Stimulated activated CD4-positive, alpha-beta T cell treated with anti-CD3 and anti-CD28 coated beads, Interleukin-4, amount 100 ng/mL, for 4 hours (primary cell): ENCODE measurements at regions not wholly inside any gene's neighbourhood (a gene's known extent, or its start where the extent isn't known, plus 50 kb on each side); places are given as distances from the start of the nearest gene placed in this dataset.
"Not testable (repeated sequence)": the region's sequence is repeated elsewhere in the genome, so short reads cannot be mapped to it uniquely, and the experiment has no call there.

Source experiments
- DNase-seq, 2 experiments: peaks; one replicate each; pipeline ENCODE4 v3.0.0-alpha.2; 2020

GRCh38 chr10:89952751-89953150, 251.4 kb downstream of the KIF20B start:
- no peak for DNase-seq

GRCh38 chr10:89954061-89954460, 252.7 kb downstream of the KIF20B start:
- no peak for DNase-seq

DNA sequence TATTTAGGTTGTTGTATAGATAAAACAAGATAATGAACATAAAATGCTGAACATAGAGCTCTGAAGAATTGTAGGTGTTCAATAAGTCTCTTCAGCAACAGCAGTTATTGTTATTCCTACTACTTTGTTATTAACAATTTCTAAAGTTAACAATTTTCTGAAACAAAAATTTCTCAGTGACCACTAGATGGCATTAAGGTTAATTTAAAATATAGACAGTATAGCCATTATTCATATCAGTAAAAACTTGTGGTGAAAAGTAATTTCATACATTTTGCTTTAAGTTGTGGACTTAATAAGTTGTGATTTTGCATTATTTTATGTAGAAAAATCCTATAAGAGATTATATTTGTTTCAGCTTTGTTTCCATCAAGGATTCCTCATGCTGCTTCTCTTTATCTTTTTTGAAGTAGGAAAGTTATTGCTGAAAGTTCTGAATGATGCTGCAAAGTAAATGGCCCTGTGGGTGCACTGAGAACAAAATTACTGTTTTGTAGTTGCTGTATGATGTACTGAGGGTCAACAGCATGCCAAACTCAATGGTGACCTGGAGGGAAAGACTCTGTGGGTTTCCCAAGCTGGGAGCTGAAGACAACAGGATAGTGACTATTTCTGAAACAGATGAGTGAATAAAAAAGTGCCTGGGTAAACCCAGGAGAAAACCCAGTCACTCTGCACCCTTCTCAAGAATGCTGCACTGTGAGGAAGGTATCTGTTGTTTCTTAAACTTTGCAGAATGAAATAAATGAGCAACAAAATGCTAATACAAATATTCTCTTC, 253.6 kb downstream of the KIF20B start:
- DNase-seq = no peak

- no peak for DNase-seq
Observed at GRCh38 chr10:89959433-89960110, 258.2 kb downstream of the KIF20B start.

GRCh38 chr10:89963451-89964102, 262.2 kb downstream of the KIF20B start:
- DNase-seq = no peak

DNA sequence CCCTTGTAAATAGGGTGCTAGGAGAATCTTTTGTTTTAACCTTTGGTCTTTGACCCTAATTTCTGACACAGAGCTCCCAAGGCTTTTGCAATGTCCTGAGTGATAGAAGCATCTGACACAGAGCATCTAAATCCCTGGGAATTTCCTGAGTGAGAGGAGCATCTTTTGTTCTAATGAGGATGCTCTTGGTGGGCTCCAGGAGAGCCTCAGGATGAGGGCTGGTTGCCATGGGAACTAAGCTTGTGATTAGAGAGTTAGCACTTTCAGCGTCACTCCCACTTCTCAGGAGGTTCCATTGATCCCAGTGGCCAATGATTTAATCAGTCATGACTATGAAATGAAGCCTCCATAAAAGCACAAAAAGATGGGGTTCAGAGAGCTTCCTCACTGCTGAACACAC, 264.8 kb downstream of the KIF20B start:
- no peak for DNase-seq

- no peak for DNase-seq
Observed at GRCh38 chr10:89973326-89973725, 271.9 kb downstream of the KIF20B start.

DNA sequence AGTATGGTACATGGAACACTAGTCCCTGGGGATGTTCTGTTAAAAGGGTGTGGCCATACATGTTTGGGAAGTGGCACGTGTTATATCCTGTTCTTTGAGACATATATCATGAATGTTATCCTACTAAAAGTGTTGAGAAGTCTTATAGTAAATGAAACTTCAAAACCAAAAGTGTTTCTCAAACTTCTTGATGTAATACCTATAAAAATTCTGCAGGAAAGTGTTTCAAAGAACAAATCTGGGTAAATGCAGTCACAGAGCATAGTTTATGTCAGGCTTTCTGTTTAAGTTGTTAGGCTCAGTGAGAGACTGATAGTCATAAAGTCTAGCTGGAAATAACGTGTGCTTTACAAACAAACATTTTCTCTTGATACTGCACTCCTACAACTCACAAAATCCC, 273.7 kb downstream of the KIF20B start:
- DNase-seq = no peak

- DNase-seq = no peak
Observed at GRCh38 chr10:89975771-89976170, 274.4 kb downstream of the KIF20B start.

- no peak for DNase-seq
Observed at GRCh38 chr10:89978081-89978480, 276.7 kb downstream of the KIF20B start.

- DNase-seq = no peak
Observed at GRCh38 chr10:89979726-89980125, 278.3 kb downstream of the KIF20B start.

- no peak for DNase-seq
Observed at GRCh38 chr10:89980166-89980565, 278.8 kb downstream of the KIF20B start.

- DNase-seq = no peak
Observed at GRCh38 chr10:89981891-89982290, 280.5 kb downstream of the KIF20B start.

GRCh38 chr10:89985446-89985845, 284.1 kb downstream of the KIF20B start:
- DNase-seq = no peak

- not testable (repeated sequence) for DNase-seq
Observed at GRCh38 chr10:89988361-89988760, 287.0 kb downstream of the KIF20B start.

DNA sequence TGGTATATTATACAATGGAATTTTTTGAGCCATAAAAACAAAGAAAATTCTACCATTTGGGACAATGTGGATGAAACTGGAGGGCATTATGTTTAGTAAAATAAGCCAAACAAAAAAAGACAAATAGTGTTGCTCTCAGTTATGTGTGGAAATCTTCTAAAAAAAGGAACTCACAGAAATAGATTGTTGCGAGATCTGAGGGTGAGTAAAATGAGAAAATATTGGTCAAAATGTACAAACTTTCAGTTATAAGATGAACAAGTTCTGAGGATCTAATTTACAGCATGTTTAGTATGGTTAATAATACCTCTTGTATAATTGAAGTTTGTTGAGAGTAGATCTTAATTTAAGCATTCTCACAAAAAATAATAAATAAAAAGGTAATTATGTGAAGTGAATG, 291.2 kb downstream of the KIF20B start:
- no peak for DNase-seq

DNA sequence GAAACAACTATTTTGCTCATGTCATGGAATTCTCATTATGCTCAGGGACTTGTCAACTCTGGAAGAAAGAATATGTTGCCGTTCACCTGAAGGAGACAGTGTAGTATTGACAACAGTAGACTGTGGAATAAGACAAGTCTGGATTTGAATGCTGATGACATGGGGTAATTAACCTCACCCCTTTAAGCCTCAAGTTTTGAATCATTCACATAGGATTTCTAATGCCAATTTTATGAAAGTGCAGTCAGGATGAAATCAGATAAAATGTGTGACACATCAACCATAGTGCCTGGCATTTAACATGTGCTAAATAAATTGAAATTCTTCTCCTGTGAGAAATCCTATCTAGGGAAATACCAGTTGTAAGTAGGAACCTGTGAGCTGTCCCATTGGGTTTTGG, 305.8 kb downstream of the KIF20B start:
- DNase-seq = no peak

DNA sequence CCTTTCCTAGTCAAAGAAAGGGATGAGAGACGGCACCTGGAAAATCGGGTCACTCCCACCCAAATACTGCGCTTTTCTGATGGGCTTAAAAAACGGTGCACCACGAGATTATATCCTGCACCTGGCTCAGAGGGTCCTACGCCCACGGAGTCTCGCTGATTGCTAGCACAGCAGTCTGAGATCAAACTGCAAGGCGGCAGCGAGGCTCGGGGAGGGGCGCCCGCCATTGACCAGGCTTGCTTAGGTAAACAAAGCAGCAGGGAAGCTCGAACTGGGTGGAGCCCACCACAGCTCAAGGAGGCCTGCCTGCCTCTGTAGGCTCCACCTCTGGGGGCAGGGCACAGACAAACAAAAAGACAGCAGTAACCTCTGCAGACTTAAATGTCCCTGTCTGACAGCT, 309.9 kb downstream of the KIF20B start:
- not testable (repeated sequence) for DNase-seq

DNA sequence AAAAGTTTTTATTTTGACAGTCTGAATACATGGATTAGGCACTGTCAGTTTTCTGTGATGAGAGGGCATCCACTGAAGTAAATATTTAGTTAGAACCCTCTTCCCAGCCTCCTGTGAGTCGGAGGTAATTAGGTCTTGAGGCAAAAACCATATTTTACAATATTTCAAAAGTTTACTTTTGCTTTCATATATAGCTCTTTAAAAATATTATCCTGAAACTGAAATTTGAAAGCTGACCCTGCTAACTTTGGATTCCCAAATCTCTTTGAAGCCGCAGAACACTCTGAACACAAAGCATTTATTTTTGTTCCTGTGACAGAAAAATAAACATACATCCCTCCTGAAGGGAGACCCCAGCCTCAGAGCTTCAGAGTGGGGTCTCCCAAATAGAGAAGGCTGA, 317.4 kb downstream of the KIF20B start:
- DNase-seq = no peak

DNA sequence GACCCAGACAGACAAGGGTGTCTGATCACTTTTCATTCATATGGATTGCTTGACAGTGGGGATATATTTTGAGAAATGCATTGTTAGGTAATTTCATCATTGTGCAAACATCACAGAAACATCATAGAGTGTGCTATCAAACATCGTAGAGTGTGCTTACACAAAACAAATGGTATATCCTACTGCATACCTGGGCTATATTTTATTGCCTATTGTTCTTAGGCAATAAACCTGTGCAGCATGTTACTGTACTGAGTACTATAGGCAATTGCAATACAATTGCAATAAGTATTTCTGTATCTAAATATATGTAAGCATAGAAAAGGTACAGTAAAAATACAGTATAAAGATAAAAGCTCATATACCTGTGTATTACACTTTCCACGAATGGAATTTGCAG, 319.1 kb downstream of the KIF20B start:
- DNase-seq = no peak

DNA sequence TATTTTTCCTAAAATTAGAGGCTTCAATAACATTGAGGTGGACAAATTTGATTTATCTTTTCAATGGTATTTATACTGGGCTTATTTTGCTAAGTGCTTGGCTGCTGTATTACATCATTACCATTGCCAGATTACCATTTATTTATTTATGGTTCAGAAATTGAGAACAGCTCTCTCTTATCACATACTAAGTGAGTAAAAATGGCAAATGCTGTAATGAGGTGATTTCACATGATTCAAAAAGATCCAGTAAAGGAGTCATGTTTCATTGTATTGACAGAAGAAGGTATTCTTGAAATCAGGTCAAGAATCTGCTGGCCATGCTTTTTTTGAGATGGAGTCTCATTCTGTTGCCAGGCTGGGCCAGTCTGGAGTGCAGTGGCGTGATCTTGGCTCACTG, 322.6 kb downstream of the KIF20B start:
- DNase-seq = no peak

- DNase-seq = no peak
Observed at GRCh38 chr10:90028312-90028711, 326.9 kb downstream of the KIF20B start.

GRCh38 chr10:90031776-90032175, 330.4 kb downstream of the KIF20B start:
- DNase-seq = no peak

DNA sequence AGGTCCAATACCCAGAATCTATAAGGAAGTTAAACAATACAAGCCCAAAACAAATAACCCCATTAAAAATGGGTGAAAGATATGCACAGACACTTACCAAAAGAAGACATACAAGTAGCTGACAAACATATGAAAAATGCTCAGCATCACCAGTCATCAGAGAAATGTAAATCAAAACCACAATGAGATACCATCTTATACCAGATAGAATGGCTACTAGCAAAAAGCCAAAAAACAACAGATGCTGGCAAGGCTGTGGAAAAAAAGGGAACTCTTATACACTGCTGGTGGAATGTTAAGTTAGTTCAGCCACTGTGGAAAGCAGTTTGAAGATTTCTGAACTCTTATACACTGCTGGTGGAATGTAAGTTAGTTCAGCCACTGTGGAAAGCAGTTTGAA, 331.1 kb downstream of the KIF20B start:
- no peak for DNase-seq
